ENCODE measurements at regions not wholly inside any gene's neighbourhood (a gene's known extent, or its start where the extent isn't known, plus 50 kb on each side); places are given as distances from the start of the nearest gene placed in this dataset.

DNA sequence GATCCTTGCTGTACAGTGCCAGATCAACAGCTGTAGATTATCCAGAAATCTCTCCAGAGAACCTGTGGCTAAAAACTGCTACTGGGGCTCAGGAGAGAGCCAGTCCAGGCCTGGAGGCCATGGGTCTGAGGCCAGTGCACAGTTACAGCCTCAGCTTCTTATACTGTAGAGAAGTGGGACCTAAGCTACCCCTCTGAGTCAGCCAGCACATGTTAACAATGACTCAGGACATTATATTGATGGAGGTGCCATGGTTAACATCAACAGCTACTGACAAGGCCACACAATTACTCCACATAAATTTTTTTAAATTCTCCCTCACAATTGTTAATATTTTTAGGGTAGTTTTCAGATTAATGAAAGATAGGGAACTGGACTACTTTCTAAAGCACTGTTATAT, 138.5 kb downstream of the RBM26 start:
- DNase-seq, result no peak

GRCh38 chr13:79258489-79258888, 147.6 kb downstream of the RBM26 start:
- peak; percentile 31 for DNase-seq

DNA sequence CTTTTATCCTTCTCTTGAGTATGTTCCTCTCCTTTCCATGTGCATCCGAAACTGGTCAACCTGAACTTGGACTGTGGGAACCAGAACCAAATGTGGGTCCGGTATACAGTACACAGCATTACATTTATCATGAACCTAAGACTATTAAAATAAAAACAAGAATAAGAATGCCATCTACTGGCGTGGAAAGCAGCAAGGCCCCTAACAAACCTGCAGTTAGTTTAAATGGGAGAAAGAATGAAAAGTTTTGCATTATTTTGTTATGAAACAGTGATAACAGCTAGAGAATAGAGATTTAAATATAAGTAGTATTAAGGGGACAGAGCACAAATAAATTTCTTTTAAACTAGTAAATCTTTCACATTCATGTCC, 159.5 kb downstream of the RBM26 start:
- peak; percentile 45 for DNase-seq

- peak; percentile 68 for DNase-seq
These were observed 160.0 kb downstream of the RBM26 start for GRCh38 chr13:79245937-79246577.

DNA sequence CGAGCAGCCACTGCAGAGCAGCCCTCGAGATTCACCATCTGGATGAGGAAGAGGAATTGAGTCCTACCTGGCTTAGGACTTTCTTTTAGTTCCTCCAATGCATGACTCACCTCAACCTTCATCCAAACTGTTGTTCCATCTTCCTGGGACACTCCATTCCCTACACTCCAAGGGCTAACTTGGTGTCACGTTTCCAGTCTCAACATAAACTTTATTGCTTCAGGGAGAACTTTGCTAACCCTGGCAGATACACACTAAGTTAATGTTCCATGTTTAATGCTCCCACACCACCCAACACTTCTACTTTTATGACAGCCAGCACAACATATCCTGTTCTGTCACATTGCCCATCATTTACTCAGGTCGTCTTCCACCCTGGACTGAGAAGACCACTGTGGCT, 164.4 kb downstream of the RBM26 start:
- no peak for DNase-seq

- DNase-seq, result no peak
These were observed 168.1 kb downstream of the RBM26 start for GRCh38 chr13:79237981-79238380.

GRCh38 chr13:79231887-79232286, 174.2 kb downstream of the RBM26 start:
- no peak for DNase-seq

DNA sequence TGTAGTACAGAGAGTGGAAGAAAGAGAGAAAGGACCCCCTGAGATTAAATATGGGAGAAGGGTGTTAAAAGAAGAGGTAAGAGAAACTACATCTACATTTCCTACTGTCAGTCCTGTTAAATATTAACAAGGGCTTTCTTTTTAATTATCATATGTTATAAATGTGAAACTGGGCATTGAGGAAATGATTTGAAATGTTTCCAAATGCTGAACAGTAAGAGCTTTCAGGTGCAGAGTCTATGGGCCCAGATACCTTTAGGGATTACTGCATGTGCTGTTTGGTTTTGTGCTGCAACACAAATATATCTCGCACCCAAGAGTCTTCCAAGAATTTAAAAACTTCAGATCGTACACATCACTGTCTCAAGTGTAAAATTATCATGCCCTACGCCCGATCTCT, 176.3 kb downstream of the RBM26 start:
- DNase-seq, result no peak

GRCh38 chr13:79228972-79229371, 177.1 kb downstream of the RBM26 start:
- DNase-seq, result no peak

- DNase-seq, result peak; percentile 85
These were observed 178.6 kb downstream of the RBM26 start for GRCh38 chr13:79227418-79227817.

GRCh38 chr13:79226938-79227337, 179.1 kb downstream of the RBM26 start:
- DNase-seq, result peak; percentile 78

DNA sequence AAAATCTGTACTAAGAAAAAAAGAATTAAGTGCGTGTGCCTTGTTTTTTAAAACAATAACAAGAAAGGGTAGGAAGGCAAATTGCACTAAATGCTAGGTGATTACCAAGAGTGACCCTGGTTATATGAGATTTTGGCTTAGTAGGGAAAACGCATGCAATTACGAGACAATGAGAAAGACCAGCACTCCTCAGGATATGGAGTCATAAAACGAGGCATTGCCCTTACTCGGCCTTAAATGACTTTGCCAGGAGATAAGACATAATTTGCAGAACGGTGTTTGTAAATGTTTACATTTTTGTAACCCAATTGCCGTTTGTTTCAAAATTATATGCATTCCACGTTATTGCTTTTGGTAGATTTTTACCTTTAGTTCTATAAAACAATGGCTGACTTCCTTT, 179.8 kb downstream of the RBM26 start:
- DNase-seq, result peak; percentile 91

- DNase-seq, result peak; percentile 91
These were observed 180.4 kb downstream of the RBM26 start for GRCh38 chr13:79225487-79226232.

- DNase-seq, result no peak
These were observed 183.4 kb downstream of the RBM26 start for GRCh38 chr13:79222427-79223205.

DNA sequence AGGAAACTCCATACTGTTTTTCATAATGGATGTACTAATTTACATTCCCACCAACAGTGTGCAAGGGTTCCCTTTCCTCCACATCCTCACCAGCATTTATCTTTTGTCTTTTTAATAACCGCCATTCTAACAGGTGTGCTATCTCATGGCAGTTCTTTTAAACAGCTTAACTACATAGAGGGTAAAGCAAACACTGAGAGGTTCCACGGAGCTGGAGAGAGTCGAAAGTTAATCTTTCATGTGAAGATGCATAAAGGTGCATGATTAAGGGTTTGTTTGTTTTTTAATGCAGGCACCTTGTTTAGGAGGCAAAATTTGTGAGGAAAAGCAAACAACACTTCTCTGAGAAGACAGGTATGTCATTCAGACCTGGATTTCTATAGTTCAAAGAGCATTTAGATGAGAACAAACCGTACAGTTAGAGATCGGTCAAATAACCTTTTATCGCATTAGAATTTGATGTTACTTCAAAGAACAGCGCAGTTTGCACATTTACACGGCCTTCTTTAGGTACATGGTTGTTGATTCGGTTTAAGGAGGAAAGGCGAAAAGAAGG, 193.9 kb downstream of the RBM26 start:
- peak; percentile 99 for DNase-seq

DNA sequence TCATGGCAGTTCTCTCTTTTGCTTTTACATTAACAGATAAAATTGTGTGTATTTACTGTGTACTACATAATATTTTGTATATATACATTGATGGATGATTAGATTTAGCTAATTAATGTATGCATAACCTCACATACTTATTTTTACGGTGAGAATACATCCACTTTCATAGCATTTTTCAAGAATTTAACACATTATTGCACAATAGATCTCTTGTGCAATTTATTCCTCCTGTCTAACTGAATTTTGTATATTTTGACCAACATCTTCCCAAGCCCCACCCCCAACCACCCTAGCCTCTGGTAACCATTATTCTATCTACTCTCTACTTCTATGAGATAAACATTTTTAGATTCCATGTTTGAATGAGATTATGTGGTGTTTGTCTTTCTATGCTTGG, 194.7 kb downstream of the RBM26 start:
- DNase-seq, result no peak

- peak; percentile 44 for DNase-seq
These were observed 208.1 kb downstream of the RBM26 start for GRCh38 chr13:79197933-79198332.

DNA sequence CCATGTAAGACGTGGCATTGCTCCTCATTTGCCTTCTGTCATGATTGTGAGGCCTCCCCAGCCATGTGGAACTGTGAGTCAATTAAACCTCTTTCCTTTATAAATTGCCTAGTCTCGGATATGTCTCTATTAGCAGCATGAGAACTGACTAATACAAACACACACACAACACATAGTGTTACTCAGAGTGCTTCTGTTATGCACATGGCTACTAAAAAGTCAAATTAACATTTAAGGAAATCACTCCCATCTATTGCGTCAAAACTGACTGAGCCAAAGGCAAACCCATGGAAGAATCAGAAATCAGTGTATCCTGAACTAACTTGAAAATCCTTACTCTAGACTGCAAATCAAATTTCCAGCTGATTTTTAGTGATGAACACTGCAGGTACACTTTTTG, 209.2 kb downstream of the RBM26 start:
- no peak for DNase-seq

DNA sequence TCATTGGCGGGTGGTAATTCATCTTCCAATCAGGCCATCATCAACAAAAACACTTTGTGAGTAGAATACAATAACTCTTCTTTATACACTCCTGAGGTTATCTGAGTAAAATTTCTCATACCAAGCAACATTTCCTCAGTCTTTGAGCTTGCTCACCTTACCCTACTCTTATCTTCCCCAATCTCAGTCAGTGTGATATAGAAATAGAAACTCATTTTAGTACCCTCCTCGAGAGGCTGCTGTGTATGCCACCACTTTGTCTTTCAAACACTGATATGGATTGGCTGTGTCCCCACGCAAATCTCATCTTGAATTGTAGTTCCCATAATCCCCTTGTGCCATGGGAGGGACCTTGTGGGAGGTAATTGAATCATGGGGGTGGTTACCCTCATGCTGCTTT, 209.7 kb downstream of the RBM26 start:
- DNase-seq, result no peak

DNA sequence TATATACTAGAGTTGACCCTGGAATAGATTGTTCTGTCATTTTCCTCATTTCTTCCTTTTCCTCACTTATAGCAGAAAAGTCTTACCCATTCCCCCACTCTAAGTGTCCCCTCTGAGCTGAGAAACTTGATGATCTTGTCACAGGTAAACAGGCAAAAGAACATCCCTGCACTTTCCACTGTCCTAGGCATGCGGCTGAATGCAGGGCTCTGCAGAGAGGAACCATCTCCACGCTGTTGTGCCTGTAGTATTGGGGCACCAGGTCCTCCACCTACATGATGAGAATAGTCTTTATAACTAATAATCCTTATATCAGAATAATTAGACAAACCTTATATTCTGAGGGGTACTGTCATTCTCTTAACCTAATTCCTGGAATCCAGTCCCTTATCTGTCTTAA, 211.3 kb downstream of the RBM26 start:
- DNase-seq, result no peak

- no peak for DNase-seq
These were observed 211.8 kb downstream of the RBM26 start for GRCh38 chr13:79194272-79194671.

DNA sequence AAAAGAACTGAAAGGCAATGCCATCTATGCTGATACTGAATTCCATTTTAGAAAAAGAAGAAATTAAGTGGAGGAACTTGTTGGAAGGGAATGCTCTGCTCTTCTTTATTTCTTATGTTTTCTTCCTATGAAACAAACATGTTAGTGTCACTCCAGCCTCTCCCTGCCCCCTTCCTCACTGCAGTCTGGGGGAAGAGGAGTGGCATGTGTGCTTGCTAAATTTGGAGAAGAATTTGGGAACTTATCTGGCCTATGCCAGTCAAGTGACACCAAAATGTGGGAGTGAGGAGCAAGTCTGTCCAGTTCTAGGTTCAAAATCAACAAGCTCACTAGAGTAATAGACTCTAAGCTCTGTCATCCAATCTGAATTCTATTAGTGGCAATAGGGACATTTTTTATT, 214.6 kb downstream of the RBM26 start:
- no peak for DNase-seq

DNA sequence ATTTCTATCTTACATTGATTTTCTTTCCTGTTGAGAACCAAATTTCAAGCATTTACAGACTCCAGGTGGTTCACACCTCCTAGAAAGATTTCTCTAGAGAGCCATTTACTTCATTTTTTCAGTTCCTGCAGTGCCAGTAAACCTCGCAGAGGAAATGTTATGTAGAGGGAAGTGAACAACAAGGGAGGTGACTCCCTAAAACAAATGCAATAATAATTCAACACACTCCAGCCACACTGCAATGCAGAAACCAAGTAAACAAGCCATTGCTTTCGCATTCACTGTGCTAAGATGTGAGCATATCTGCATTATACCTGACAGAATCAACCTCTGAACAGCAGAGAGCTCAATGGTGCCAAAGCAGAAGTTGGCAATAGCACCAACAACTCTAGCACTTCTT, 215.1 kb downstream of the RBM26 start:
- no peak for DNase-seq

All from NCI-H146 (cell line).